Fibroblast of lung (primary cell): ENCODE measurements at regions not wholly inside any gene's neighbourhood (a gene's known extent, or its start where the extent isn't known, plus 50 kb on each side); places are given as distances from the start of the nearest gene placed in this dataset.

ENCODE experiments used
- DNase-seq, 2 donors: peaks; one replicate each; pipeline versions ENCODE4 v3.0.0 to v3.0.0-alpha.2; 2010; ENCODE audit warnings: low read depth in 2 of 2
- H2AFZ ChIP-seq: 2 replicates; pipeline ENCODE4 v1.5.1; 2012; ENCODE audit warnings: low read length, control low read depth, inconsistent platforms
- H3K27ac ChIP-seq: 2 replicates; pipeline ENCODE4 v1.5.1; 2011; ENCODE audit warnings: low read length, control low read depth; ENCODE audit not compliant: insufficient read depth
- H3K27me3 ChIP-seq: 2 replicates; pipeline ENCODE4 v1.5.1; 2011; ENCODE audit warnings: mild to moderate bottlenecking, low read length; ENCODE audit not compliant: control insufficient read depth, insufficient read depth
- H3K36me3 ChIP-seq: 2 replicates; pipeline ENCODE4 v1.5.1; 2011; ENCODE audit warnings: low read length; ENCODE audit not compliant: control insufficient read depth, insufficient read depth
- H3K4me1 ChIP-seq: 2 replicates; pipeline ENCODE4 v1.5.1; 2011; ENCODE audit warnings: low read length; ENCODE audit not compliant: control insufficient read depth, insufficient read depth; ENCODE audit errors: extremely low read depth
- H3K4me2 ChIP-seq: 2 replicates; pipeline ENCODE4 v1.5.1; 2011; ENCODE audit warnings: low read length, control low read depth; ENCODE audit not compliant: insufficient read depth; ENCODE audit errors: extremely low read depth
- H3K4me3 ChIP-seq, 4 experiments: fragments of 200-600 bp in 1 of 4; sonication (generic) in 1 of 4; replicated peaks in 1 of 4; 2 replicates each; pipeline ENCODE4 v1.5.1; 2011 to 2016; ENCODE audit warnings: low read length in 4 of 4, low read depth in 3 of 4, mild to moderate bottlenecking in 3 of 4, control low read depth in 2 of 4, inconsistent platforms in 1 of 4, mixed read lengths in 1 of 4; ENCODE audit not compliant: insufficient read depth in 1 of 4; ENCODE audit errors: control extremely low read depth in 1 of 4
- H3K79me2 ChIP-seq: 2 replicates; pipeline ENCODE4 v1.5.1; 2012; ENCODE audit warnings: mild to moderate bottlenecking, low read length, inconsistent platforms; ENCODE audit not compliant: control insufficient read depth, insufficient read depth
- H3K9ac ChIP-seq: 2 replicates; pipeline ENCODE4 v1.5.1; 2011; ENCODE audit warnings: mild to moderate bottlenecking, low read length, control low read depth; ENCODE audit not compliant: insufficient read depth
- H3K9me3 ChIP-seq: 2 replicates; pipeline ENCODE4 v1.5.1; 2012; ENCODE audit warnings: low read depth, low read length; ENCODE audit not compliant: control insufficient read depth, insufficient read depth
- H4K20me1 ChIP-seq: 2 replicates; pipeline ENCODE4 v1.5.1; 2011; ENCODE audit warnings: low read length; ENCODE audit not compliant: control insufficient read depth, insufficient read depth; ENCODE audit errors: extremely low read depth
- CTCF ChIP-seq, 2 donors: IDR thresholded peaks in 1 of 2; conservative IDR thresholded peaks in 1 of 2; 1 replicate in 1 of 2; 2 replicates in 1 of 2; pipeline ENCODE4 v1.5.1; 2011 to 2012; ENCODE audit warnings: low read length in 2 of 2, control low read depth in 1 of 2, inconsistent platforms in 1 of 2, low read depth in 1 of 2, mild to moderate bottlenecking in 1 of 2
- EZH2 ChIP-seq: IDR thresholded peaks from 2 replicates; pipeline ENCODE4 v1.5.1; 2012; ENCODE audit warnings: low read length, control low read depth, mild to moderate bottlenecking; ENCODE audit errors: missing control alignments

DNA sequence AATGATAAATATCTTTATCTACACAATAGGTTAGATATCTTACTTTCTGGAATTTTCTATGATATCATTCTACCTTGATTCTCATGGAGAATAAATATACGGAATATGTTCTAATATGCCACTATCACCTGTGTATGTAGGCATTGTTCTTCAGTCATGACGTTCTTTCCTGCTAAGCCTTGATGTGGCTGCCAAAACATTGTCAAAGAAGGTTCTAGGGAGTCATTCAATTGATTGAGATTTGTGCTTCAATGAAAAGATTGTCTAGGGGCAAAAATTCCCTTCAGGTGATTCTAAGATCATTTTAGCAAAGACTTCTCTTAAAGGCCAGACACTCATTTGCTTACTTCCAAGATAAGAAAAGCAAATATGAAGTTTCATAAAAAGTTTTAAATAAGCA, 118.1 kb downstream of the MAT2B start:
- Histone ChIP-seq H3K4me3 (no peak overlapping the region), H3K27ac (no peak overlapping the region), H2AFZ (no peak overlapping the region), H3K27me3 (no peaks in the 10 kb centered on the region), H3K9ac (no peak overlapping the region), H4K20me1 (no peaks in the 10 kb centered on the region), H3K36me3 (no peaks in the 10 kb centered on the region), H3K4me2 (no peak overlapping the region), H3K4me1 (no peaks in the 10 kb centered on the region), H3K79me2 (no peaks in the 10 kb centered on the region), H3K9me3 (no peaks in the 10 kb centered on the region)
- TF ChIP-seq EZH2, result no peak
- TF ChIP-seq CTCF (conservative IDR thresholded peaks at IDR 0.05 in 1 of 2, IDR thresholded peaks at IDR 0.05 in 1 of 2; ENCODE audit: low read depth in 1 of 2, low read length in 2 of 2), result no peak
- DNase-seq, result no peak

- TF ChIP-seq EZH2, result no peak
- TF ChIP-seq CTCF (conservative IDR thresholded peaks at IDR 0.05 in 1 of 2, IDR thresholded peaks at IDR 0.05 in 1 of 2; ENCODE audit: low read depth in 1 of 2, low read length in 2 of 2), result no peak
- Histone ChIP-seq H3K79me2 (no peaks in the 10 kb centered on the region), H3K27ac (no peak overlapping the region), H2AFZ (no peak overlapping the region), H3K4me2 (no peak overlapping the region), H3K4me3 (no peak overlapping the region), H3K9ac (no peak overlapping the region), H3K36me3 (no peaks in the 10 kb centered on the region), H3K9me3 (no peaks in the 10 kb centered on the region), H3K4me1 (no peaks in the 10 kb centered on the region), H4K20me1 (no peaks in the 10 kb centered on the region), H3K27me3 (no peaks in the 10 kb centered on the region)
- DNase-seq, result peak in 1 of 2 donors; percentile 42
These were observed 118.6 kb downstream of the MAT2B start for GRCh38 chr5:163623986-163624385.

DNA sequence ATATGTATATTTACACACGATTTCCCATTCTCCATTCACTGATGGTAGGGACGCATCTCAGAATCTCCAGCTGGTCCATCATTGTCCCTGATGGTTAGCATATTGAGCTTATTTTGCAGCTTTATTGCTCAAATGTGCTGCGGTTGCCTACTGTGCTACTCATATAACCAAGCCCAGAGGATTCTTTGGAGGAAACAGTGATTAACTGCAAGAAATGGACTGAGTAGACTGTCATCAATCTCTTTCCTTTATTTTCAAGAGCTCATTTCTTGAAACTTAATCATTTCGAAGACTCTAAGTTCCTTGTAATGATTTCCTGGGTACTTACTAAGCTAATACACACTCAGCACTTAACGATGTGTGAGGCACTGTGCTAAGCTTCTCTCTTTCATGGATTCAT, 119.0 kb downstream of the MAT2B start:
- no peak overlapping the region for H3K9ac ChIP-seq
- no peak overlapping the region for H3K4me2 ChIP-seq
- no peak for TF ChIP-seq CTCF (conservative IDR thresholded peaks at IDR 0.05 in 1 of 2, IDR thresholded peaks at IDR 0.05 in 1 of 2; ENCODE audit: low read depth in 1 of 2, low read length in 2 of 2)
- TF ChIP-seq EZH2, result no peak
- H3K79me2 ChIP-seq, result no peaks in the 10 kb centered on the region
- no peaks in the 10 kb centered on the region for H4K20me1 ChIP-seq
- DNase-seq, result peak in 1 of 2 donors; percentile 4
- H3K9me3 ChIP-seq, result no peaks in the 10 kb centered on the region
- H3K27ac ChIP-seq, result no peak overlapping the region
- H2AFZ ChIP-seq, result no peak overlapping the region
- no peaks in the 10 kb centered on the region for H3K4me1 ChIP-seq
- no peak overlapping the region for H3K4me3 ChIP-seq
- no peaks in the 10 kb centered on the region for H3K27me3 ChIP-seq
- no peaks in the 10 kb centered on the region for H3K36me3 ChIP-seq
